Right atrium auricular region (tissue), 2 donors: ENCODE measurements at regions not wholly inside any gene's neighbourhood (a gene's known extent, or its start where the extent isn't known, plus 50 kb on each side); places are given as distances from the start of the nearest gene placed in this dataset.
A peak's percentile ranks its signal among the peaks of the same experiment; 100 is the strongest.

Experiments used
- DNase-seq: peaks from one replicate; pipeline ENCODE4 v3.0.0-alpha.2; 2019; ENCODE audit warnings: low spot score
- H3K27ac ChIP-seq, 2 donors: fragments of 200-600 bp; sonication (generic); 1 replicate in 1 of 2; 2 replicates in 1 of 2; pipeline ENCODE4 v1.5.1; 2016 to 2019
- H3K27me3 ChIP-seq, 2 donors: fragments of 200-600 bp; sonication (generic); one replicate each; pipeline versions ENCODE4 v1.5.1 to v1.6.0; 2017 to 2019
- H3K36me3 ChIP-seq: fragments of 200-600 bp; sonication (generic); one replicate; pipeline ENCODE4 v1.5.1; 2016
- H3K4me1 ChIP-seq, 2 donors: fragments of 200-600 bp; sonication (generic); one replicate each; pipeline versions ENCODE4 v1.5.1 to v1.6.0; 2017 to 2019
- H3K4me3 ChIP-seq, 2 donors: fragments of 200-600 bp; sonication (generic); 1 replicate in 1 of 2; 2 replicates in 1 of 2; pipeline ENCODE4 v1.5.1; 2017 to 2019; ENCODE audit warnings: mild to moderate bottlenecking in 1 of 2, moderate library complexity in 1 of 2
- H3K9me3 ChIP-seq, 2 donors: fragments of 200-600 bp; sonication (generic); one replicate each; pipeline ENCODE4 v1.5.1; 2019
- TF ChIP-seq, protein P1 (sequence below), 2 donors: fragments of 200-600 bp; sonication (generic); IDR thresholded peaks; one replicate each; pipeline ENCODE4 v1.5.1; 2019; ENCODE audit warnings: antibody characterized with exemption in 2 of 2

DNA sequence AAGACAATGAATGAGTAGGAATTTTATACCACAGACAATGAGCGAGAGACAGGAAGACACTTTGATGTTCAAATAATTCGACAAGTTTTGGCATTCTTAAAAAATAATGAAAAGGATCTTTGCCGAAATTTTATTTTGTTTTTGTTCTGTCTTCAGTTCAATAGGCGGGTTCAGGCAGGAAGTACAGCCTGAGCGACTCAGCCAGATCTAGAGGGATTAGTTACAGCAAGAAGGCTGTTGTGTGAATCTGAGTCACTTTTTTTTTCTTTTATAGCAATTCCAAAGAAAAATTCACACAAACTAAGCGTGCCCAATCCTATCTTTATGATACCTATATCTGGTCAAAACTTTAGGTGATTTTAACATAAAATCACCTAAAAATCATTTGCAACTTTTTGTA, 505.4 kb upstream of the FAM241A start:
- no peaks in the 10 kb centered on the region for H3K9me3 ChIP-seq
- TF ChIP-seq, protein P1, sequence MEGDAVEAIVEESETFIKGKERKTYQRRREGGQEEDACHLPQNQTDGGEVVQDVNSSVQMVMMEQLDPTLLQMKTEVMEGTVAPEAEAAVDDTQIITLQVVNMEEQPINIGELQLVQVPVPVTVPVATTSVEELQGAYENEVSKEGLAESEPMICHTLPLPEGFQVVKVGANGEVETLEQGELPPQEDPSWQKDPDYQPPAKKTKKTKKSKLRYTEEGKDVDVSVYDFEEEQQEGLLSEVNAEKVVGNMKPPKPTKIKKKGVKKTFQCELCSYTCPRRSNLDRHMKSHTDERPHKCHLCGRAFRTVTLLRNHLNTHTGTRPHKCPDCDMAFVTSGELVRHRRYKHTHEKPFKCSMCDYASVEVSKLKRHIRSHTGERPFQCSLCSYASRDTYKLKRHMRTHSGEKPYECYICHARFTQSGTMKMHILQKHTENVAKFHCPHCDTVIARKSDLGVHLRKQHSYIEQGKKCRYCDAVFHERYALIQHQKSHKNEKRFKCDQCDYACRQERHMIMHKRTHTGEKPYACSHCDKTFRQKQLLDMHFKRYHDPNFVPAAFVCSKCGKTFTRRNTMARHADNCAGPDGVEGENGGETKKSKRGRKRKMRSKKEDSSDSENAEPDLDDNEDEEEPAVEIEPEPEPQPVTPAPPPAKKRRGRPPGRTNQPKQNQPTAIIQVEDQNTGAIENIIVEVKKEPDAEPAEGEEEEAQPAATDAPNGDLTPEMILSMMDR (IDR thresholded peaks at IDR 0.05) = no peak
- no peaks in the 10 kb centered on the region for H3K4me1 ChIP-seq
- no peaks in the 10 kb centered on the region for H3K27me3 ChIP-seq
- H3K4me3 ChIP-seq = no peak overlapping the region
- DNase-seq = no peak
- no peak overlapping the region for H3K27ac ChIP-seq
- H3K36me3 ChIP-seq = no peaks in the 10 kb centered on the region

DNA sequence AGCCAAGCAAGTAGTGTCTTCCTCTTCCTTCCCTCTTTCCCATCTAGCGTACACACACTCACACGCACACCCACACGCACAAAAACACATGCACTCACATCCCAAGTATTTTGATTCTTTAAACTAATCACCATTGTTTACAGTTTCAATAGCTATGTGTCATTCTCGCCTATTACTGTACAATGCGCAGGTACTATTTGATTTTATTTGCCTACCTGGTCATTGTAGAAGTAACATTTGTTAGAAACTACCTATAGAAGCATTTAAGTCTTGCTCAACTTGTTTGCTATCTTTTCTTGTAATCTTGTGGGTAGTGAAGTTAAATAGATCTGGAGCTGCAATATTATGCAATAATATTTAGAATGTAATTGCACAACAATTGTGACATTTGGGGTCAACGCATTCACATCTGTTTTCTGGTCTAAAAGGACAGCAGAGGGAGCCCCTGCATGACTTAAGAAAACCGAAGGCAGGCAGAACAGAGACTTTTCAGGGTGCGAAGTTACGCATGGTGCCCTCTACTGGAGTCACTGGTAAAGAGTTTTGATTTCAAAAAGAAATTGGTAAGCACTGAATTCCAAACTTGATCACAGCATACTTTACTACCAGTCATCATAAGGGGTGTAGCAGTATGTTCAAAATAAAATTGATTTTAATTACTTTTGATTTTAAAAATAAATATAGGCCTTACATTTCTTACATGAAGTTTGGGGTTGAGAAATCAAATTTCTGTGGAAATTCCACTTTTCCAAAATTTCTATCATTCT, 503.3 kb upstream of the FAM241A start:
- peak; percentile 67 for DNase-seq

DNA sequence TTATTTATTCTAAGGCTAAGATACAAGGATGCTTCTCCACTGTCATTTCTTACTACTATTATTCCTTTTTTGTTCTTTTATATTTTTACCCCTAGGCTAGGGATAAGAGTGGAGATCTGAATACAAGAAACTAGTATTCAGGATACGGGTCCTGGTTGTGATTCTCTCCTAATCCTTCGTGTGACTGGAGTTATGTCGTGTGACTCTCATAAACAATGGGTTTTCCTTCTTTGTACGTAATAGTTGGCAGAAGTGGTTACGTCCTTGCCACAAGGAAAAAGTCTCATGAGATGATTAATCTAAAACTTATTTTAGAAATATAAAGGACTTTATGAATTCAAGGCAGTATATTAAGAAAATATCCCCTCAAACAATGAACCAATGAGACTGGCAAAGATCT, 497.2 kb upstream of the FAM241A start:
- Histone ChIP-seq H3K27me3 (no peaks in the 10 kb centered on the region), H3K27ac (no peak overlapping the region), H3K36me3 (no peaks in the 10 kb centered on the region), H3K4me3 (no peak overlapping the region), H3K4me1 (no peaks in the 10 kb centered on the region), H3K9me3 (no peaks in the 10 kb centered on the region)
- DNase-seq = no peak
- TF ChIP-seq, protein P1 (IDR thresholded peaks at IDR 0.05) = no peak

More for the DNA sequence above, 503.3 kb upstream of the FAM241A start:
- TF ChIP-seq, protein P1 (IDR thresholded peaks at IDR 0.05) = peak; percentile 49 to 85
- no peak overlapping the region for H3K4me3 ChIP-seq
- no peak overlapping the region for H3K27ac ChIP-seq
- no peaks in the 10 kb centered on the region for H3K4me1 ChIP-seq
- no peaks in the 10 kb centered on the region for H3K27me3 ChIP-seq
- no peaks in the 10 kb centered on the region for H3K36me3 ChIP-seq
- no peaks in the 10 kb centered on the region for H3K9me3 ChIP-seq

DNA sequence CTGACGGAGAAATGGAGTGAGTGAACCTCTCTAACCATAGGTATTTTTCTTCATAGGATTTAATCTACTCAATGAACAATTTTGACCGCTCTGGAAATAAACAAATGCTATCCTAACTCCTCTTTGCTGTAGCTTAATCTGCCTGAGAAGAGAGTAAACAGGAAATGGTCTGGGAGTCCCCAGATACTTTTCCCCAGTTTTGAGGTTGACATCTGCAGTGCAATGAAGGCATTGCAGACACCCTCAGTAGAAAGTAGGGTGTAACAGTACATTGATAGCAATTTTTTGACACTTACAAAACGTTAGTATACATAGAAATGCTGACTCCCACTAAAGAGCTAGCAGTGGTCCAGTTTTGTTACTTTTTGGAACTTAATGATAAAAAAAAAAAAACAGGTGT, 495.9 kb upstream of the FAM241A start:
- no peaks in the 10 kb centered on the region for H3K4me1 ChIP-seq
- no peaks in the 10 kb centered on the region for H3K9me3 ChIP-seq
- TF ChIP-seq, protein P1 (IDR thresholded peaks at IDR 0.05) = no peak
- H3K27me3 ChIP-seq = no peaks in the 10 kb centered on the region
- no peak overlapping the region for H3K4me3 ChIP-seq
- no peak overlapping the region for H3K27ac ChIP-seq
- no peaks in the 10 kb centered on the region for H3K36me3 ChIP-seq
- DNase-seq = no peak

DNA sequence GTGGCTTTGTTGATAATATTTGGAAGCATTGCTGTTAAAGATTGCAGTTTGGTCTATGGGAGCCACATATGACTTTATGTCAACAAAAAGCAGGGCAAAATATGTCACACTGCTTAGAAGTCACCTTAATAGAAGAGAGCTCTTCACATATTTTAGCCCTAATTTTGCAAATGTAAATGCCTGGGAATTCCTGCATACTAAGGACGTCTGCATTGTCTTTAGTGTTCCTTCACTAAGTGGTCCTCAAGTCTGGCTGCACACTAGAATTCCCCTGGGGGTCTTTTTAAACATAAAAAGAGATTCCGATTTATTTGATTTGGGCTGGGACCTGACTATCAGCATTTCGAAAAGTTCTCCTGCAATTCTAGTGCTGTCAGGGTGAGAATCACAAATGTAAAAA, 495.1 kb upstream of the FAM241A start:
- H3K4me1 ChIP-seq = no peaks in the 10 kb centered on the region
- H3K27ac ChIP-seq = no peak overlapping the region

More for the DNA sequence above, 495.1 kb upstream of the FAM241A start:
- no peak for DNase-seq
- Histone ChIP-seq H3K36me3 (no peaks in the 10 kb centered on the region), H3K9me3 (no peaks in the 10 kb centered on the region), H3K4me3 (no peak overlapping the region), H3K27me3 (no peaks in the 10 kb centered on the region)
- TF ChIP-seq, protein P1 (IDR thresholded peaks at IDR 0.05) = no peak
